ENCODE measurements at regions not wholly inside any gene's neighbourhood (a gene's known extent, or its start where the extent isn't known, plus 50 kb on each side); places are given as distances from the start of the nearest gene placed in this dataset.
"Not testable (repeated sequence)": the region's sequence is repeated elsewhere in the genome, so short reads cannot be mapped to it uniquely, and the experiment has no call there.

DNA sequence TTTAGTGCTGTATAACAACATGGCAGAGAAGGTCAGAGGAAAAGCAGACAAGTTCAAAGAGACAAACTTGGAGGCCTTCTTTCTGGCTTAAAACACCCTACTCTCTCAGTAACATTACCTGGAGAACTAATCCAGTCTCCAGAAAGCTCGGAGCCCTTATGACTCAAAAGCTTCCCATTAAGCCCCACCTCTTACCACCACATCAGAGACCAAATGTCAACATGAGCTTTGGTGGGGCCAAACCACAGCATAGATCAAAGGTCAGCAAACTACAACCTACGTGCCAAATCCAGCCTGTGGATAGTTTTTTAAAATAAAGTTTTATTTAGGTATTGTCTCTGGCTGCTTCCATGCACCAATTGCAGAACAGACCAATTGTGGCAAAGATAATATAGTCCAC is 589.9 kb downstream of the DNAH5 start:
- DNase-seq (ENCODE audit: low spot score), result no peak
- TF ChIP-seq, protein P1, sequence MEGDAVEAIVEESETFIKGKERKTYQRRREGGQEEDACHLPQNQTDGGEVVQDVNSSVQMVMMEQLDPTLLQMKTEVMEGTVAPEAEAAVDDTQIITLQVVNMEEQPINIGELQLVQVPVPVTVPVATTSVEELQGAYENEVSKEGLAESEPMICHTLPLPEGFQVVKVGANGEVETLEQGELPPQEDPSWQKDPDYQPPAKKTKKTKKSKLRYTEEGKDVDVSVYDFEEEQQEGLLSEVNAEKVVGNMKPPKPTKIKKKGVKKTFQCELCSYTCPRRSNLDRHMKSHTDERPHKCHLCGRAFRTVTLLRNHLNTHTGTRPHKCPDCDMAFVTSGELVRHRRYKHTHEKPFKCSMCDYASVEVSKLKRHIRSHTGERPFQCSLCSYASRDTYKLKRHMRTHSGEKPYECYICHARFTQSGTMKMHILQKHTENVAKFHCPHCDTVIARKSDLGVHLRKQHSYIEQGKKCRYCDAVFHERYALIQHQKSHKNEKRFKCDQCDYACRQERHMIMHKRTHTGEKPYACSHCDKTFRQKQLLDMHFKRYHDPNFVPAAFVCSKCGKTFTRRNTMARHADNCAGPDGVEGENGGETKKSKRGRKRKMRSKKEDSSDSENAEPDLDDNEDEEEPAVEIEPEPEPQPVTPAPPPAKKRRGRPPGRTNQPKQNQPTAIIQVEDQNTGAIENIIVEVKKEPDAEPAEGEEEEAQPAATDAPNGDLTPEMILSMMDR (IDR thresholded peaks at IDR 0.05; ENCODE audit: borderline replicate concordance, control extremely low read depth, extremely low read depth, insufficient read depth, missing control alignments), result no peak
- in situ Hi-C loops (cut with MboI; ENCODE audit: low sequenced_read_pairs, unreplicated experiment), result no loop called here

DNA sequence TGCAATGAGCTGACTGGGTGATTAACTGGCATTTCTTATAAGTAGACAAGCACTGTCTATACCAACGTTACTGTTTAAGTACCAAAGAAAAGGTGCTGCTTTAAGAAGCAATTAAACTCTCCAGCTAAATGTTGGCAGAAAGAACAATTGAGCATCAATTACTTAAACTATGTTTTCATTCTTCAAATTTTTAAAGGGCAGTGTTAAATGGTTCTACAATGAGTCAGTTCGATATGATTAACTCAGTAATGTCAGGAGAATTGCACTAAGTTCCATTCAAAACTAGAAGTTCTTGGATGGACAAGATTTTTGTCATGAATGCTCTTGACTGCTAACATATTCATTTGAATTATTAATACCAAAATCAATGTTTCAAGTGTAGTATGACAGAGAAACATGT is 593.7 kb downstream of the DNAH5 start:
- in situ Hi-C loops (cut with MboI; ENCODE audit: low sequenced_read_pairs, unreplicated experiment), result no loop called here
- TF ChIP-seq, protein P1 (IDR thresholded peaks at IDR 0.05; ENCODE audit: borderline replicate concordance, control extremely low read depth, extremely low read depth, insufficient read depth, missing control alignments), result no peak
- DNase-seq (ENCODE audit: low spot score), result no peak

DNA sequence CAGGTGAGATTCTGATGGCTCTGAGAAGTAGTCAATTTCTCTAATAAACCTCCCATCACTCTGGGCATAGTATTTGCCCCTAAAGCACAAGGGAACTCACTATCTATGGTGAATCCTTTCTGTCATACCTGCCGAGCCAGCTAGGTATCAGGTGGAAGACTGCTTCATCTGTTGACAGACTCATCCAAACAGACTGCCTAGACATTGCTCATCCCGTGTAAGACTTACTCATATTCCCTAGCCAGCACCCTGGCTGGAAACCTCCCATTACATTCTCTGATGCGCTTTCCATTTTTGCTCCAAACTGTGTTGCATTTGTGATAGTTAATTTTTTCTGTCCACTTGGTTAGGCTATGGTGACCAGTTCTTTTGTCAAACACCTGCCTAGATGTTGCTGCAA is 595.9 kb downstream of the DNAH5 start:
- in situ Hi-C loops (cut with MboI; ENCODE audit: low sequenced_read_pairs, unreplicated experiment), result no loop called here
- DNase-seq (ENCODE audit: low spot score), result no peak
- TF ChIP-seq, protein P1 (IDR thresholded peaks at IDR 0.05; ENCODE audit: borderline replicate concordance, control extremely low read depth, extremely low read depth, insufficient read depth, missing control alignments), result no peak

DNA sequence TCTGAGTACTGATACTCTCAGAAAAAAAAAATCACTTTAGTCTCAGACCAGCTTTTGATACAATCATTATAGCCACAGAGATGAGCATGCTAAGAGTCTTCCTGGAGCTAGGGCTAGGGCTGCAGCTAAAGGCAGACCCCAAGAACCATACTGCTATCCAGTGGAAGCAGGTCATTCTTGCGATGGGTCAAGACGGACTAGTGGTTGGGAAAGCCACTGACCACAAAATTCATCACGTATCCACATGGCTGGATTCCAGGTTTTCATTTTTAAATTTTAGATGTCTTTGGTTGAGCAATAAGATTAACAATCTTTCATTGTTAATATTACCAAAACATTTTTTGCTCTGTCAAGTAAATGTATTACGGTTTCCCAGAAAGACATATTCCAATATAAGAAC is 598.1 kb downstream of the DNAH5 start:
- TF ChIP-seq, protein P1 (IDR thresholded peaks at IDR 0.05; ENCODE audit: borderline replicate concordance, control extremely low read depth, extremely low read depth, insufficient read depth, missing control alignments), result no peak
- in situ Hi-C loops (cut with MboI; ENCODE audit: low sequenced_read_pairs, unreplicated experiment), result no loop called here
- DNase-seq (ENCODE audit: low spot score), result no peak

DNA sequence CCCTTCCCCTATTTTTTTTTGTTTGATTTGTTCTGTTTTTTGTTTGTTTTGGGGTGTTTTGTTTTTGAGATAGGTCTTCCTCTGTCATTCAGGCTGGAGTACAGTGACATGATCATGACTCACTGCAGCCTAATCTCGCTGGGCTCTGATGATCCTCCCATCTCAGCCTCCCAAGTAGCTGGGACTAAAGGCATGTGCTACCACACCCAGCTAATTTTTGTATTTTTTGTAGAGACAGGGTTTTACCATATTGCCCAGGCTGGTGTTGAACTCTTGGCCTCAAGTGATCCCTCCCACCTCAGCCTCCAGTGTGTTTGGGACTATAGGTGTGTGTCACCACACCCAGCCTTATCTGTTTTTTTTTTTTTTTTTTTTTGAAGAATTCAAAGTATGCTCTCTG is 605.4 kb downstream of the DNAH5 start:
- TF ChIP-seq, protein P1 (IDR thresholded peaks at IDR 0.05; ENCODE audit: borderline replicate concordance, control extremely low read depth, extremely low read depth, insufficient read depth, missing control alignments), result no peak
- in situ Hi-C loops (cut with MboI; ENCODE audit: low sequenced_read_pairs, unreplicated experiment), result no loop called here
- DNase-seq (ENCODE audit: low spot score), result no peak

DNA sequence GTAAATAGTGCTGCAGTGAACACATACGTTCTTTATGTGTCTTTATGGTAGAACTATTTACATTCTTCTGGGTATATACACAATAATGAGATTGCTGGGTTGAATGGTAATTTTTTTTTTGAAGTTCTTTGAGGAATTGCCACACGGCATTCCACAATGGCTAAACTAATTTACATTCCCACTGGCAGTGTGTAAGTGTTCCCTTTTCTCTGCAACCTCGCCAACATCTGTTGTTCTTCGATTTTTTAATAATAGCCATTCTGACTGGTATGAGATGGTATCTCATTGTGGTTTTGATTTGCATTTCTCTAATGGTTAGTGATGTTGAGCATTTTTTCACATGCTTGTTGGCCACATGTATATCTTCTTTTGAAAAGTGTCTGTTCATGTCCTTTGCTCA is 609.5 kb downstream of the DNAH5 start:
- in situ Hi-C loops (cut with MboI; ENCODE audit: low sequenced_read_pairs, unreplicated experiment); DNase-seq (ENCODE audit: low spot score): not testable (repeated sequence)

DNA sequence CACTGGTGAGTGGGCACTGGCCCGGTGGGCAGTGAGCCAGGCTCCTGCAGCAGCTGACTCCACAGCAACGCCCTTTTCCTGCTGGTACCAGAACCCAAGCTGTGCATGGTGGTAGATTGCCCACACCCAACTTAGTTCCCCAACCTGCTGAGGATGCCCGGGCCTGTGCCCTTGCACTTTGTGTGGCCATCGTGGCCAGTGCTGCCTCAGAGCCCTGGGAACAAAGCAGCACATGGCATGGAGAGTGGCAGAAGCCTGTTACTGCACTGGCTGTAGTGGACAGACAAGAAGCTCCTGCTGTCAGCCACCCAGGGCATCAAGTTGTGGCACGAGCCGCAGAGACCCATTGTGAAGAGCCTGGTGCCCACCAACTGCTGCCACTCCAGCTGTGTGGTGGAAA is 612.9 kb downstream of the DNAH5 start:
- in situ Hi-C loops (cut with MboI; ENCODE audit: low sequenced_read_pairs, unreplicated experiment), result no loop called here
- DNase-seq (ENCODE audit: low spot score), result no peak
- TF ChIP-seq, protein P1 (IDR thresholded peaks at IDR 0.05; ENCODE audit: borderline replicate concordance, control extremely low read depth, extremely low read depth, insufficient read depth, missing control alignments), result no peak

All from GM13976 (cell line).